Esophagus (tissue), 2 donors: ENCODE measurements at regions not wholly inside any gene's neighbourhood (a gene's known extent, or its start where the extent isn't known, plus 50 kb on each side); places are given as distances from the start of the nearest gene placed in this dataset.

Experiments
- H3K27ac ChIP-seq, 2 donors: one replicate each; pipeline ENCODE4 v1.5.1; 2013; ENCODE audit warnings: low read depth in 2 of 2, mild to moderate bottlenecking in 2 of 2, inconsistent platforms in 1 of 2, low read length in 1 of 2, moderate library complexity in 1 of 2
- H3K27me3 ChIP-seq, 2 donors: one replicate each; pipeline ENCODE4 v1.6.1; 2013; ENCODE audit warnings: low read length in 2 of 2, control low read depth in 1 of 2, mild to moderate bottlenecking in 1 of 2; ENCODE audit not compliant: insufficient read depth in 2 of 2, control insufficient read depth in 1 of 2
- H3K36me3 ChIP-seq, 2 donors: one replicate each; pipeline ENCODE4 v1.6.1; 2013; ENCODE audit warnings: low read length in 1 of 2; ENCODE audit not compliant: control insufficient read depth in 2 of 2, insufficient read depth in 2 of 2
- H3K4me1 ChIP-seq, 2 donors: one replicate each; pipeline ENCODE4 v1.6.1; 2013; ENCODE audit warnings: low read length in 1 of 2; ENCODE audit not compliant: control insufficient read depth in 2 of 2, insufficient read depth in 2 of 2
- H3K4me3 ChIP-seq, 2 donors: one replicate each; pipeline ENCODE4 v1.5.1; 2013; ENCODE audit warnings: low read length in 2 of 2, mild to moderate bottlenecking in 2 of 2, low read depth in 1 of 2, moderate library complexity in 1 of 2
- H3K9me3 ChIP-seq, 2 donors: one replicate each; pipeline ENCODE4 v1.6.1; 2013; ENCODE audit warnings: mild to moderate bottlenecking in 2 of 2, low read depth in 1 of 2, low read length in 1 of 2, moderate library complexity in 1 of 2; ENCODE audit not compliant: control insufficient read depth in 2 of 2, insufficient read depth in 1 of 2
- WGBS, 2 donors: extraction: QIAGEN DNeasy Blood & Tissue Kit; methylation state at CpG; one replicate each; pipeline ENCODE4 v1.1.7; 2013; 5-methylcytosine and 5-hydroxymethylcytosine counted together
- donor health status: healthy with polysubstance abuse.
- donor health status: Bipolar disorder and iron deficiency.

- Histone ChIP-seq H3K36me3 (no peaks in the 10 kb centered on the region), H3K4me3 (no peak overlapping the region), H3K9me3 (peaks cover 0 to 3% of the 10 kb centered on the region in 2 donors), H3K27me3 (no peaks in the 10 kb centered on the region), H3K27ac (no peak overlapping the region), H3K4me1 (no peaks in the 10 kb centered on the region)
- WGBS, 2 donors: 55 to 59% methylated on average over 2 of the region's 2 CpGs
These were observed 107.4 kb downstream of the NOL4 start for GRCh38 chr18:34117319-34117718.

GRCh38 chr18:34115409-34116081 lies 109.2 kb downstream of the NOL4 start:
- peaks cover 0 to 3% of the 10 kb centered on the region in 2 donors for H3K9me3 ChIP-seq
- H3K4me3 ChIP-seq: no peak overlapping the region
- H3K27me3 ChIP-seq: no peaks in the 10 kb centered on the region
- H3K4me1 ChIP-seq: no peaks in the 10 kb centered on the region
- no peak overlapping the region for H3K27ac ChIP-seq
- no peaks in the 10 kb centered on the region for H3K36me3 ChIP-seq
- WGBS, 2 donors: 62 to 71% methylated on average over 5 of the region's 5 CpGs

GRCh38 chr18:34114996-34115395 lies 109.7 kb downstream of the NOL4 start:
- WGBS, 2 donors: 78 to 87% methylated on average over 4 of the region's 4 CpGs

GRCh38 chr18:34108206-34108605 lies 116.5 kb downstream of the NOL4 start:
- Histone ChIP-seq H3K4me3 (no peak overlapping the region), H3K4me1 (no peaks in the 10 kb centered on the region), H3K27ac (no peak overlapping the region), H3K36me3 (no peaks in the 10 kb centered on the region), H3K27me3 (no peaks in the 10 kb centered on the region), H3K9me3 (no peaks in the 10 kb centered on the region)

More at GRCh38 chr18:34114996-34115395, 109.7 kb downstream of the NOL4 start:
- Histone ChIP-seq H3K9me3 (peaks cover 0 to 3% of the 10 kb centered on the region in 2 donors), H3K4me1 (no peaks in the 10 kb centered on the region), H3K4me3 (no peak overlapping the region), H3K36me3 (no peaks in the 10 kb centered on the region), H3K27ac (no peak overlapping the region), H3K27me3 (no peaks in the 10 kb centered on the region)

GRCh38 chr18:34098109-34098508 lies 126.6 kb downstream of the NOL4 start:
- 68 to 76% methylated on average over 2 of the region's 2 CpGs for WGBS, 2 donors
- no peaks in the 10 kb centered on the region for H3K27me3 ChIP-seq
- H3K4me3 ChIP-seq: no peak overlapping the region
- H3K27ac ChIP-seq: no peak overlapping the region
- no peaks in the 10 kb centered on the region for H3K36me3 ChIP-seq
- no peaks in the 10 kb centered on the region for H3K9me3 ChIP-seq
- no peaks in the 10 kb centered on the region for H3K4me1 ChIP-seq

GRCh38 chr18:34097312-34097711 lies 127.4 kb downstream of the NOL4 start:
- H3K4me3 ChIP-seq: no peak overlapping the region
- no peaks in the 10 kb centered on the region for H3K4me1 ChIP-seq
- 36 to 44% methylated on average over 1 of the region's 1 CpG for WGBS, 2 donors
- no peak overlapping the region for H3K27ac ChIP-seq
- no peaks in the 10 kb centered on the region for H3K27me3 ChIP-seq
- H3K36me3 ChIP-seq: no peaks in the 10 kb centered on the region
- H3K9me3 ChIP-seq: no peaks in the 10 kb centered on the region

GRCh38 chr18:34094148-34094547 lies 130.6 kb downstream of the NOL4 start:
- 46 to 86% methylated on average over 1 of the region's 1 CpG for WGBS, 2 donors
- no peaks in the 10 kb centered on the region for H3K9me3 ChIP-seq
- H3K27ac ChIP-seq: no peak overlapping the region
- no peaks in the 10 kb centered on the region for H3K36me3 ChIP-seq
- no peak overlapping the region for H3K4me3 ChIP-seq
- H3K4me1 ChIP-seq: no peaks in the 10 kb centered on the region
- H3K27me3 ChIP-seq: no peaks in the 10 kb centered on the region

GRCh38 chr18:34092796-34093195 lies 131.9 kb downstream of the NOL4 start:
- no peak overlapping the region for H3K4me3 ChIP-seq
- no peaks in the 10 kb centered on the region for H3K36me3 ChIP-seq
- H3K4me1 ChIP-seq: no peaks in the 10 kb centered on the region
- WGBS, 2 donors: 63 to 84% methylated on average over 1 of the region's 1 CpG
- no peaks in the 10 kb centered on the region for H3K9me3 ChIP-seq
- H3K27me3 ChIP-seq: no peaks in the 10 kb centered on the region
- H3K27ac ChIP-seq: no peak overlapping the region

- H3K9me3 ChIP-seq: no peaks in the 10 kb centered on the region
- WGBS, 2 donors: 0 to 31% methylated on average over 1 of the region's 1 CpG
These were observed 138.3 kb downstream of the NOL4 start for GRCh38 chr18:34086370-34086769.

GRCh38 chr18:34085140-34085739 lies 139.5 kb downstream of the NOL4 start:
- Histone ChIP-seq H3K4me3 (no peak overlapping the region), H3K27ac (no peak overlapping the region), H3K36me3 (no peaks in the 10 kb centered on the region), H3K4me1 (no peaks in the 10 kb centered on the region), H3K9me3 (no peaks in the 10 kb centered on the region), H3K27me3 (no peaks in the 10 kb centered on the region)
- 53 to 60% methylated on average over 4 of the region's 4 CpGs for WGBS, 2 donors

More at GRCh38 chr18:34086370-34086769, 138.3 kb downstream of the NOL4 start:
- Histone ChIP-seq H3K36me3 (no peaks in the 10 kb centered on the region), H3K4me3 (no peak overlapping the region), H3K27ac (no peak overlapping the region), H3K4me1 (no peaks in the 10 kb centered on the region), H3K27me3 (no peaks in the 10 kb centered on the region)
